H1 (cell line): ENCODE measurements at regions not wholly inside any gene's neighbourhood (a gene's known extent, or its start where the extent isn't known, plus 50 kb on each side); places are given as distances from the start of the nearest gene placed in this dataset.

Source experiments
- CTCF ChIP-seq, 3 experiments: IDR thresholded peaks; 1 replicate in 2 of 3; 2 replicates in 1 of 3; pipeline versions ENCODE4 v1.5.1 to v1.6.1; 2011; ENCODE audit warnings: low read length in 3 of 3, mild to moderate bottlenecking in 3 of 3, inconsistent platforms in 2 of 3, low read depth in 1 of 3, moderate library complexity in 1 of 3; ENCODE audit not compliant: insufficient read depth in 1 of 3; ENCODE audit errors: control extremely low read depth in 1 of 3
- USF2 ChIP-seq: IDR thresholded peaks from 2 replicates; pipeline ENCODE4 v1.6.1; 2011; ENCODE audit warnings: low read length, improper control_type of control experiment

- peak in 2 of 3 experiments; percentile 53 to 65; a peak in 3 of 4 replicates for TF ChIP-seq CTCF (IDR thresholded peaks at IDR 0.05; ENCODE audit: control extremely low read depth in 1 of 3, insufficient read depth in 1 of 3, low read depth in 1 of 3, low read length in 3 of 3)
- TF ChIP-seq USF2, result no peak
Observed at GRCh38 chr11:114953039-114953438, 274.7 kb downstream of the NXPE2 start (continued).
